ENCODE measurements at regions not wholly inside any gene's neighbourhood (a gene's known extent, or its start where the extent isn't known, plus 50 kb on each side); places are given as distances from the start of the nearest gene placed in this dataset.

- Histone ChIP-seq H3K4me2 (no peak overlapping the region), H3K4me1 (ENCODE audit: insufficient read depth) (no peaks in the 10 kb centered on the region), H3K36me3 (ENCODE audit: insufficient read depth) (no peaks in the 10 kb centered on the region), H3K27me3 (ENCODE audit: insufficient read depth) (no peaks in the 10 kb centered on the region), H3K4me3 (no peak overlapping the region), H3K9me2 (ENCODE audit: insufficient read depth) (no peaks in the 10 kb centered on the region), H3K79me2 (replicated peaks; ENCODE audit: insufficient read depth) (no peaks in the 10 kb centered on the region), H3F3A (replicated peaks; ENCODE audit: low read depth) (no peaks in the 10 kb centered on the region), H2AFZ (no peak overlapping the region), H3K27ac (ENCODE audit: low read depth) (no peak overlapping the region), H4K20me1 (replicated peaks; ENCODE audit: insufficient read depth) (0 out of 2 replicates have a peak, but pooled peaks cover 3% of the 10 kb centered on the region)
- no peaks in the 10 kb centered on the region; the same call in 1 of the 3 replicates for H3K4me1 Mint-ChIP-seq
- H3K27ac Mint-ChIP-seq = no peak overlapping the region
- DNase-seq (ENCODE audit: low spot score) (no peak), ATAC-seq (no peak)
- no peaks in the 10 kb centered on the region for H3K36me3 Mint-ChIP-seq (ENCODE audit: low read depth)
- TF ChIP-seq ZNF462 (CRISPR knock-in tag; IDR thresholded peaks at IDR 0.05) (no peak), CTCF (conservative IDR thresholded peaks at IDR 0.05; ENCODE audit: low read depth in 2 of 2) (no peak), NANOG (IDR thresholded peaks at IDR 0.05; ENCODE audit: borderline replicate concordance) (no peak), CREB1 (CRISPR knock-in tag; IDR thresholded peaks at IDR 0.05; ENCODE audit: low read depth) (no peak), EZH2phosphoT487 (IDR thresholded peaks at IDR 0.05; ENCODE audit: unreplicated experiment) (no peak), ZNF114 (CRISPR knock-in tag; IDR thresholded peaks at IDR 0.05) (no peak), ZNF331 (CRISPR knock-in tag; IDR thresholded peaks at IDR 0.05; ENCODE audit: low read depth) (no peak), ETS1 (IDR thresholded peaks at IDR 0.05) (no peak), JUNB (IDR thresholded peaks at IDR 0.05; ENCODE audit: unreplicated experiment) (no peak), EZH2 (IDR thresholded peaks at IDR 0.05; ENCODE audit: low read depth, unreplicated experiment) (no peak), POLR2AphosphoS5 (IDR thresholded peaks at IDR 0.05; ENCODE audit: low read depth) (no peak), REST (IDR thresholded peaks at IDR 0.05; ENCODE audit: unreplicated experiment) (no peak), STAT1 (IDR thresholded peaks at IDR 0.05; ENCODE audit: unreplicated experiment) (no peak)
- H3K9me3 Mint-ChIP-seq = no peaks in the 10 kb centered on the region
- H3K27me3 Mint-ChIP-seq (ENCODE audit: insufficient read depth, low read depth, poor library complexity) = no peaks in the 10 kb centered on the region
- H3K4me3 Mint-ChIP-seq = no peak overlapping the region
Observed at GRCh38 chr6:150692604-150693003, 92.9 kb downstream of the PLEKHG1 start.
